ENCODE measurements at regions not wholly inside any gene's neighbourhood (a gene's known extent, or its start where the extent isn't known, plus 50 kb on each side); places are given as distances from the start of the nearest gene placed in this dataset.
A peak's percentile ranks its signal among the peaks of the same experiment; 100 is the strongest.

DNA sequence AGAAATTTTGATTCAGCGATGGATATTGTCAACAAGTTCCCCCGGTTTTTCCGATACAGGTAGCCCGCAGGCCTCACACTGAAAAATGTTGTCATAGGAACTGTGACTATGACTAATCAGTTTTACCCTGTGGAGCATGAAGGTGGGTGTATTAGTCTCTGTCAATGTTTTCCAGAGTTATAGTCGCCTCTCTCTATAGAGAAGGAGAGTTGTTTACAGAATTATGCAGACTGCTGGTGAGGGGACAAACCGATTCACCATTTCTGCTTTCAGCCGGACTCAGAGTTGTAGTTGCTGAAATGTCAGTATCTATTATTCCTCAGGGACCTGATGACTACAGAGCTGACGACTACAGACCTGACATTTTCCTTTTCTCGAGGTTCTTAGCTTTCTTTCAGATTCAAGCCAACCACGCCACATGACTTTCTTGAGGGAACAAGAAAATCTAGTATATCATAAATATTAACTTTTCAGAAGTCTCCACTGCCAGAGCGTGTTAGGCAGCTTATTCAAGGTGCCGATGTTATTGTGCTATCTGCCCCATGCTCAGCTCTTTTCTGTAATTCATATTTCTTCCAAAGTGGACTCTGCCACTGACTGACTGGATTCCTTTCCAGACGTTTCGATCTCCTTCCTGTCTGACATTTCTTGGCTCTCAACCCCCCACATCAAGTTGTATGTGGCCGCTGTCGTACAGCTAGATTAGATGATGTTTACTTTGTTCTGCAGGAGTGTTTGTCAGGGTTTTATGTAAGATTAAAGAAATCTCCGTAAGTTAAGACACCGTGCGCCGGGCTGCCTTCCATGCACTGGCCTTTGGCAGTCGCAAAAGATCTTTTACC, 178.1 kb downstream of the FGF1 start:
- no peaks in the 10 kb centered on the region for H4K20me1 ChIP-seq (replicated peaks; ENCODE audit: insufficient read depth)
- no peaks in the 10 kb centered on the region for H3K79me2 ChIP-seq (replicated peaks; ENCODE audit: insufficient read depth)
- H3K27me3 ChIP-seq (ENCODE audit: insufficient read depth) = no peaks in the 10 kb centered on the region
- peaks cover 12% of the 10 kb centered on the region; the same call in 1 of the 2 replicates for H3K9me2 ChIP-seq (ENCODE audit: insufficient read depth)
- H3F3A ChIP-seq (replicated peaks; ENCODE audit: low read depth) = no peaks in the 10 kb centered on the region
- no peak overlapping the region for H3K4me3 ChIP-seq
- no peak for DNase-seq (ENCODE audit: low spot score)
- Mint-ChIP-seq H3K27me3 (ENCODE audit: insufficient read depth, low read depth, poor library complexity) (peaks cover 5% of the 10 kb centered on the region), H3K4me3 (no peak overlapping the region), H3K27ac (no peak overlapping the region), H3K36me3 (ENCODE audit: low read depth) (no peaks in the 10 kb centered on the region; the same call in 2 of the 3 replicates), H3K9me3 (no peaks in the 10 kb centered on the region), H3K4me1 (peaks cover 22% of the 10 kb centered on the region)
- no peak for ATAC-seq
- no peaks in the 10 kb centered on the region for H3K36me3 ChIP-seq (ENCODE audit: insufficient read depth)
- H3K27ac ChIP-seq (ENCODE audit: low read depth) = no peak overlapping the region
- no peak for TF ChIP-seq ZNF114 (CRISPR knock-in tag; IDR thresholded peaks at IDR 0.05)
- TF ChIP-seq, protein P1, sequence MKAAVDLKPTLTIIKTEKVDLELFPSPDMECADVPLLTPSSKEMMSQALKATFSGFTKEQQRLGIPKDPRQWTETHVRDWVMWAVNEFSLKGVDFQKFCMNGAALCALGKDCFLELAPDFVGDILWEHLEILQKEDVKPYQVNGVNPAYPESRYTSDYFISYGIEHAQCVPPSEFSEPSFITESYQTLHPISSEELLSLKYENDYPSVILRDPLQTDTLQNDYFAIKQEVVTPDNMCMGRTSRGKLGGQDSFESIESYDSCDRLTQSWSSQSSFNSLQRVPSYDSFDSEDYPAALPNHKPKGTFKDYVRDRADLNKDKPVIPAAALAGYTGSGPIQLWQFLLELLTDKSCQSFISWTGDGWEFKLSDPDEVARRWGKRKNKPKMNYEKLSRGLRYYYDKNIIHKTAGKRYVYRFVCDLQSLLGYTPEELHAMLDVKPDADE (IDR thresholded peaks at IDR 0.05) = no peak
- TF ChIP-seq EZH2phosphoT487 (IDR thresholded peaks at IDR 0.05; ENCODE audit: unreplicated experiment) = no peak
- TF ChIP-seq, protein P2, sequence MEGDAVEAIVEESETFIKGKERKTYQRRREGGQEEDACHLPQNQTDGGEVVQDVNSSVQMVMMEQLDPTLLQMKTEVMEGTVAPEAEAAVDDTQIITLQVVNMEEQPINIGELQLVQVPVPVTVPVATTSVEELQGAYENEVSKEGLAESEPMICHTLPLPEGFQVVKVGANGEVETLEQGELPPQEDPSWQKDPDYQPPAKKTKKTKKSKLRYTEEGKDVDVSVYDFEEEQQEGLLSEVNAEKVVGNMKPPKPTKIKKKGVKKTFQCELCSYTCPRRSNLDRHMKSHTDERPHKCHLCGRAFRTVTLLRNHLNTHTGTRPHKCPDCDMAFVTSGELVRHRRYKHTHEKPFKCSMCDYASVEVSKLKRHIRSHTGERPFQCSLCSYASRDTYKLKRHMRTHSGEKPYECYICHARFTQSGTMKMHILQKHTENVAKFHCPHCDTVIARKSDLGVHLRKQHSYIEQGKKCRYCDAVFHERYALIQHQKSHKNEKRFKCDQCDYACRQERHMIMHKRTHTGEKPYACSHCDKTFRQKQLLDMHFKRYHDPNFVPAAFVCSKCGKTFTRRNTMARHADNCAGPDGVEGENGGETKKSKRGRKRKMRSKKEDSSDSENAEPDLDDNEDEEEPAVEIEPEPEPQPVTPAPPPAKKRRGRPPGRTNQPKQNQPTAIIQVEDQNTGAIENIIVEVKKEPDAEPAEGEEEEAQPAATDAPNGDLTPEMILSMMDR (conservative IDR thresholded peaks at IDR 0.05; ENCODE audit: low read depth in 2 of 2) = no peak
- TF ChIP-seq CREB1 (CRISPR knock-in tag; IDR thresholded peaks at IDR 0.05; ENCODE audit: low read depth) = no peak
- TF ChIP-seq ZNF331 (CRISPR knock-in tag; IDR thresholded peaks at IDR 0.05; ENCODE audit: low read depth) = no peak
- no peak for TF ChIP-seq POLR2AphosphoS5 (IDR thresholded peaks at IDR 0.05; ENCODE audit: low read depth)
- no peak for TF ChIP-seq STAT1 (IDR thresholded peaks at IDR 0.05; ENCODE audit: unreplicated experiment)
- TF ChIP-seq, protein P3, sequence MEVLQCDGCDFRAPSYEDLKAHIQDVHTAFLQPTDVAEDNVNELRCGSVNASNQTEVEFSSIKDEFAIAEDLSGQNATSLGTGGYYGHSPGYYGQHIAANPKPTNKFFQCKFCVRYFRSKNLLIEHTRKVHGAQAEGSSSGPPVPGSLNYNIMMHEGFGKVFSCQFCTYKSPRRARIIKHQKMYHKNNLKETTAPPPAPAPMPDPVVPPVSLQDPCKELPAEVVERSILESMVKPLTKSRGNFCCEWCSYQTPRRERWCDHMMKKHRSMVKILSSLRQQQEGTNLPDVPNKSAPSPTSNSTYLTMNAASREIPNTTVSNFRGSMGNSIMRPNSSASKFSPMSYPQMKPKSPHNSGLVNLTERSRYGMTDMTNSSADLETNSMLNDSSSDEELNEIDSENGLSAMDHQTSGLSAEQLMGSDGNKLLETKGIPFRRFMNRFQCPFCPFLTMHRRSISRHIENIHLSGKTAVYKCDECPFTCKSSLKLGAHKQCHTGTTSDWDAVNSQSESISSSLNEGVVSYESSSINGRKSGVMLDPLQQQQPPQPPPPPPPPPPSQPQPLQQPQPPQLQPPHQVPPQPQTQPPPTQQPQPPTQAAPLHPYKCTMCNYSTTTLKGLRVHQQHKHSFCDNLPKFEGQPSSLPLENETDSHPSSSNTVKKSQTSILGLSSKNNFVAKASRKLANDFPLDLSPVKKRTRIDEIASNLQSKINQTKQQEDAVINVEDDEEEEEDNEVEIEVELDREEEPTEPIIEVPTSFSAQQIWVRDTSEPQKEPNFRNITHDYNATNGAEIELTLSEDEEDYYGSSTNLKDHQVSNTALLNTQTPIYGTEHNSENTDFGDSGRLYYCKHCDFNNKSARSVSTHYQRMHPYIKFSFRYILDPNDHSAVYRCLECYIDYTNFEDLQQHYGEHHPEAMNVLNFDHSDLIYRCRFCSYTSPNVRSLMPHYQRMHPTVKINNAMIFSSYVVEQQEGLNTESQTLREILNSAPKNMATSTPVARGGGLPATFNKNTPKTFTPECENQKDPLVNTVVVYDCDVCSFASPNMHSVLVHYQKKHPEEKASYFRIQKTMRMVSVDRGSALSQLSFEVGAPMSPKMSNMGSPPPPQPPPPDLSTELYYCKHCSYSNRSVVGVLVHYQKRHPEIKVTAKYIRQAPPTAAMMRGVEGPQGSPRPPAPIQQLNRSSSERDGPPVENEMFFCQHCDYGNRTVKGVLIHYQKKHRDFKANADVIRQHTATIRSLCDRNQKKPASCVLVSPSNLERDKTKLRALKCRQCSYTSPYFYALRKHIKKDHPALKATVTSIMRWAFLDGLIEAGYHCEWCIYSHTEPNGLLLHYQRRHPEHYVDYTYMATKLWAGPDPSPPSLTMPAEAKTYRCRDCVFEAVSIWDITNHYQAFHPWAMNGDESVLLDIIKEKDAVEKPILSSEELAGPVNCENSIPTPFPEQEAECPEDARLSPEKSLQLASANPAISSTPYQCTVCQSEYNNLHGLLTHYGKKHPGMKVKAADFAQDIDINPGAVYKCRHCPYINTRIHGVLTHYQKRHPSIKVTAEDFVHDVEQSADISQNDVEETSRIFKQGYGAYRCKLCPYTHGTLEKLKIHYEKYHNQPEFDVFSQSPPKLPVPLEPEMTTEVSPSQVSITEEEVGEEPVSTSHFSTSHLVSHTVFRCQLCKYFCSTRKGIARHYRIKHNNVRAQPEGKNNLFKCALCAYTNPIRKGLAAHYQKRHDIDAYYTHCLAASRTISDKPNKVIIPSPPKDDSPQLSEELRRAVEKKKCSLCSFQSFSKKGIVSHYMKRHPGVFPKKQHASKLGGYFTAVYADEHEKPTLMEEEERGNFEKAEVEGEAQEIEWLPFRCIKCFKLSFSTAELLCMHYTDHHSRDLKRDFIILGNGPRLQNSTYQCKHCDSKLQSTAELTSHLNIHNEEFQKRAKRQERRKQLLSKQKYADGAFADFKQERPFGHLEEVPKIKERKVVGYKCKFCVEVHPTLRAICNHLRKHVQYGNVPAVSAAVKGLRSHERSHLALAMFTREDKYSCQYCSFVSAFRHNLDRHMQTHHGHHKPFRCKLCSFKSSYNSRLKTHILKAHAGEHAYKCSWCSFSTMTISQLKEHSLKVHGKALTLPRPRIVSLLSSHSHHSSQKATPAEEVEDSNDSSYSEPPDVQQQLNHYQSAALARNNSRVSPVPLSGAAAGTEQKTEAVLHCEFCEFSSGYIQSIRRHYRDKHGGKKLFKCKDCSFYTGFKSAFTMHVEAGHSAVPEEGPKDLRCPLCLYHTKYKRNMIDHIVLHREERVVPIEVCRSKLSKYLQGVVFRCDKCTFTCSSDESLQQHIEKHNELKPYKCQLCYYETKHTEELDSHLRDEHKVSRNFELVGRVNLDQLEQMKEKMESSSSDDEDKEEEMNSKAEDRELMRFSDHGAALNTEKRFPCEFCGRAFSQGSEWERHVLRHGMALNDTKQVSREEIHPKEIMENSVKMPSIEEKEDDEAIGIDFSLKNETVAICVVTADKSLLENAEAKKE (CRISPR knock-in tag; IDR thresholded peaks at IDR 0.05) = no peak
- TF ChIP-seq JUNB (IDR thresholded peaks at IDR 0.05; ENCODE audit: unreplicated experiment) = no peak
- no peak for TF ChIP-seq NANOG (IDR thresholded peaks at IDR 0.05; ENCODE audit: borderline replicate concordance)
- TF ChIP-seq, protein P4, sequence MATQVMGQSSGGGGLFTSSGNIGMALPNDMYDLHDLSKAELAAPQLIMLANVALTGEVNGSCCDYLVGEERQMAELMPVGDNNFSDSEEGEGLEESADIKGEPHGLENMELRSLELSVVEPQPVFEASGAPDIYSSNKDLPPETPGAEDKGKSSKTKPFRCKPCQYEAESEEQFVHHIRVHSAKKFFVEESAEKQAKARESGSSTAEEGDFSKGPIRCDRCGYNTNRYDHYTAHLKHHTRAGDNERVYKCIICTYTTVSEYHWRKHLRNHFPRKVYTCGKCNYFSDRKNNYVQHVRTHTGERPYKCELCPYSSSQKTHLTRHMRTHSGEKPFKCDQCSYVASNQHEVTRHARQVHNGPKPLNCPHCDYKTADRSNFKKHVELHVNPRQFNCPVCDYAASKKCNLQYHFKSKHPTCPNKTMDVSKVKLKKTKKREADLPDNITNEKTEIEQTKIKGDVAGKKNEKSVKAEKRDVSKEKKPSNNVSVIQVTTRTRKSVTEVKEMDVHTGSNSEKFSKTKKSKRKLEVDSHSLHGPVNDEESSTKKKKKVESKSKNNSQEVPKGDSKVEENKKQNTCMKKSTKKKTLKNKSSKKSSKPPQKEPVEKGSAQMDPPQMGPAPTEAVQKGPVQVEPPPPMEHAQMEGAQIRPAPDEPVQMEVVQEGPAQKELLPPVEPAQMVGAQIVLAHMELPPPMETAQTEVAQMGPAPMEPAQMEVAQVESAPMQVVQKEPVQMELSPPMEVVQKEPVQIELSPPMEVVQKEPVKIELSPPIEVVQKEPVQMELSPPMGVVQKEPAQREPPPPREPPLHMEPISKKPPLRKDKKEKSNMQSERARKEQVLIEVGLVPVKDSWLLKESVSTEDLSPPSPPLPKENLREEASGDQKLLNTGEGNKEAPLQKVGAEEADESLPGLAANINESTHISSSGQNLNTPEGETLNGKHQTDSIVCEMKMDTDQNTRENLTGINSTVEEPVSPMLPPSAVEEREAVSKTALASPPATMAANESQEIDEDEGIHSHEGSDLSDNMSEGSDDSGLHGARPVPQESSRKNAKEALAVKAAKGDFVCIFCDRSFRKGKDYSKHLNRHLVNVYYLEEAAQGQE (IDR thresholded peaks at IDR 0.05; ENCODE audit: unreplicated experiment) = no peak
- TF ChIP-seq EZH2 (IDR thresholded peaks at IDR 0.05; ENCODE audit: low read depth, unreplicated experiment) = no peak
- peak overlapping the region; percentile 50; the same call in 1 of the 2 replicates for H2AFZ ChIP-seq
- peaks cover 20% of the 10 kb centered on the region for H3K4me1 ChIP-seq (ENCODE audit: insufficient read depth)
- peak overlapping the region; percentile 0; the same call in 1 of the 2 replicates for H3K4me2 ChIP-seq
